ENCODE measurements at regions not wholly inside any gene's neighbourhood (a gene's known extent, or its start where the extent isn't known, plus 50 kb on each side); places are given as distances from the start of the nearest gene placed in this dataset.
A peak's percentile ranks its signal among the peaks of the same experiment; 100 is the strongest.
"Not testable (repeated sequence)": the region's sequence is repeated elsewhere in the genome, so short reads cannot be mapped to it uniquely, and the experiment has no call there.

DNA sequence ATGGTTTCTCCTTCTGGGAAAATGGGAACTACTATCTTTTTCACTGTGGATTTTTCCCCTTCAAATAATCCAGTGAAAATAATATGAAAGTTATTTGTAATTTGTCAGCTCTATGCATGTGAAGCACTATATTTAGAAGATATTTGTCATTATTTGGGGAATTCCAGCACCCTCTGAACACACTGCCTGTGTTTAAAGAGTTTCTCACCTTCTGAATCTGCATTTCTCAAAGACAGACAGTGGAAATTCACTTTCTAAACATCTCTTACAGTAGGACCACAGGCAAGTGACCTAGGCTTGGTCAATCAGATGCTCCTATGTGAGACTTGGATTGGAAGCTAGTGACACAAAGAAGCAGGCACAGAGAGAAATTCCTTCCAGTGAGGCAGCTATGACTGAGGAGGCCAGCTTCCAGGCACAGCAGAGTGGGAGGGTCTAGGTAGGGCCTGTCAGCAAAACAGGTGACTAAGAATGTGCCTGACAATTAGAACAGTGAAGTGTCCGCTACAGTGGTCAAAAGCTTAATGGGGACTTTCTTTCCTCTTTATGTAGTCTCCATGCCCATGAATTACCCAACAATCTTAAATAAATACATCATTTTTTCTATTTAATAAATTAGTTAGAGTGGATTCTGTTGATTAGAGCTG lies 167.2 kb downstream of the HMHB1 start:
- H3K27ac Mint-ChIP-seq: no peak overlapping the region
- H3K4me3 Mint-ChIP-seq: no peak overlapping the region
- no peaks in the 10 kb centered on the region for H3K36me3 Mint-ChIP-seq
- H3K27me3 Mint-ChIP-seq: peaks cover 7 to 21% of the 10 kb centered on the region in 2 donors
- DNase-seq (ENCODE audit: low spot score) (no peak), ATAC-seq (no peak)
- peaks cover 0 to 2% of the 10 kb centered on the region in 2 donors for H3K4me1 Mint-ChIP-seq (ENCODE audit: low read depth in 2 of 2)
- no peaks in the 10 kb centered on the region for H3K9me3 Mint-ChIP-seq

DNA sequence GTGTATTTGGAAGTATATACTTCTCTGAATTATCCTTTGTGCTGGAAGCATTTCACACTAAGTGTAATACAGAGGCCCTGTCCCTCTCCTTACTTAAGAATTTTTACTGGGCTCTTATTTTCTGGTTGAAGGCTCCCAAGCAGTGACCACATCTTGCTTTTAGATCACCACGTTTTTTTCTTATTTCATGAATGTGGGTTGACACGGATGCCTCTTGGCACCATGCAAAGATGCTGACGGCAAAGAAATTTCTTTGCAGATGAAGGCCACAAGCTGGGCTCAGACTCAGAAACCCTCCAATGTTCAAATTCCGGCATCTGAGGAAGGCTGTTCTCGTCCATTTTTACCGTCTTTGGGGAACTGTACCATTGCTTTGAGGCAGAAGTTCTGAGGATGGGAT lies 168.5 kb downstream of the HMHB1 start:
- DNase-seq (ENCODE audit: low spot score) (no peak), ATAC-seq (no peak)
- no peaks in the 10 kb centered on the region for H3K36me3 Mint-ChIP-seq
- peaks cover 20 to 33% of the 10 kb centered on the region in 2 donors for H3K27me3 Mint-ChIP-seq
- H3K4me1 Mint-ChIP-seq (ENCODE audit: low read depth in 2 of 2): peaks cover 0 to 2% of the 10 kb centered on the region in 2 donors
- H3K4me3 Mint-ChIP-seq: no peak overlapping the region
- no peaks in the 10 kb centered on the region for H3K9me3 Mint-ChIP-seq
- H3K27ac Mint-ChIP-seq: no peak overlapping the region

DNA sequence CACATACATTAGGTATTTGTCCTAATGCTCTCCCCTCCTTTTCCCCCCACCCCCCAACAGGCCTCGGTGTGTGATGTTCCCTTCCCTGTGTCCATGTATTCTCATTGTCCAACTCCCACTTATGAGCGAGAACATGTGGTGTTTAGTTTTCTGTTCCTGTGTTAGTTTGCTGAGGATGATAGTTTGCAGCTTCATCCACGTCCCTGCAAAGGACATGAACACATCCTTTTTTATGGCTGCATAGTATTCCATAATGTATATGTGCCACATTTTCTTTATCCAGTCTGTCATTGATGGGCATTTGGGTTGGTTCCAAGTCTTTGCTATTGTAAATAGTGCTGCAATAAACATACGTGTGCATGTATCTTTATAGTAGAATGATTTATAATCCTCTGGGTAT lies 171.0 kb downstream of the HMHB1 start:
- ATAC-seq; H3K4me3 Mint-ChIP-seq; H3K4me1 Mint-ChIP-seq (ENCODE audit: low read depth in 2 of 2); DNase-seq (ENCODE audit: low spot score); H3K36me3 Mint-ChIP-seq; H3K27ac Mint-ChIP-seq; H3K9me3 Mint-ChIP-seq: not testable (repeated sequence)
- H3K27me3 Mint-ChIP-seq: peaks cover 26 to 49% of the 10 kb centered on the region in 2 donors

DNA sequence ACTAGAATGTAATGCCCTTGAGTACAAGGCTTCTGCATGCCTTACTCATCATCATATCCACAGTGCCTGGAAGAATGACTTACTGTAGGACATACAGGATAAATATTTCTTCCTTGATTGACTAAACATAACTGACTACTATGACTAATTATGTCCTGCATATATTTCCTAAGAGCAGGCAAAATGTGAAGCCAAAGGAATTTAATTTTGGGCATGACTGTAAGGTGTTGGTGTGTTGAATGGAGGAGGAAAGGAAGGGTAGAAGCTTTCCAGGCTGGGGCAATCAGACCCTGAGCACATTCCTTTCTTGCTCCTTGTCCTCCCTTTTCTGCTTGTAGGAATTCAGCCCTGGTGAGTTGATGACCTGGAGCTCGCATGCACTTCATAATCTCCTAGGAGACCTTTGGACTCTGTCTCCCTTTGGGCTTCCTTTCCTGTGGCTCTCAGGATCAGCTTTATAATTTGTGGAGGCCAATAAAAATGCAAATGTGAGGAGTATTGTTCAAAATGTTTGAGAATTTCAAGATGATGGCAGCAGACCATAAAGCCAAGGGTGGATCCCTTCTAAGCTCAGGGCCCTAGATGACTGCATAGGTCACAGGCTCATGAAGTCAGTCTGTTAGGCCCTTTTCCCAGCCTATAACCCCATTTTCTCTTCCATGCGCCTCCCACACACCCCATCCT lies 174.0 kb downstream of the HMHB1 start:
- ATAC-seq (no peak), DNase-seq (ENCODE audit: low spot score) (no peak)
- peaks cover 31 to 59% of the 10 kb centered on the region in 2 donors for H3K27me3 Mint-ChIP-seq
- H3K4me1 Mint-ChIP-seq (ENCODE audit: low read depth in 2 of 2): peaks cover 0 to 5% of the 10 kb centered on the region in 2 donors
- H3K9me3 Mint-ChIP-seq: no peaks in the 10 kb centered on the region
- no peak overlapping the region for H3K4me3 Mint-ChIP-seq
- no peaks in the 10 kb centered on the region for H3K36me3 Mint-ChIP-seq
- no peak overlapping the region for H3K27ac Mint-ChIP-seq

DNA sequence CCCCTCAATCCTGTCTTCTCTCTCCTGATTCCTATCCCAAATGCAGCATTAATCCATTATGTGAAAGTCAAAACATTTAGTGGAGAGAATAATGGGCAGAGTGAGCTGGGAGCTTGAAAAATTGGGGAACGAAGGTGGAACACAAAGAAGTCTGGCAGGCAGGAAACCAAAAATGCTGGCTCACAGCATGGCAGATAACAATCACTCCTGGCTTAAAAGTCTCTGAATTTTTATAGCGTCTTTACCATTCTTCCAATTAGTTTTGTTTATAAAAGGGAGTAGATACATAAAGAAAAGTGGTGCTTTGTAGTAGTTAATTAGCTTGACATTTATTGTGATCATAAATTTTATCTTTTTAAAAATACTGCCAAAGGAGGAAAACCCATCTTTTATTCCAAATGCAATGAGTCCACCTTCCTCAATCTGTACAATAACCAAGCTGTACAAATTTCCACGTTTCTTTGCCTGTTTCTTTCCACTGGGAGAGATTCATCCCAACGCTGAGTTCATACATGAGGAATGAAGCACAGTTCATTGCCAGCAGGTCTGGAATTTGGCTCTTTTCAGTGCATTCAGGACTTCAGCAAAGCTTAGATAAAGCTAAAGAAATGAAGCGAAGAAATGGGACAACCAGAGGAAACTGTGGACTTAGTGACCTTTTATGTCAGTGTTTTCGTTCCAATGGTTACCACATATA lies 174.7 kb downstream of the HMHB1 start:
- H3K27me3 Mint-ChIP-seq: peaks cover 28 to 52% of the 10 kb centered on the region in 2 donors
- no peak for ATAC-seq
- H3K27ac Mint-ChIP-seq: no peak overlapping the region
- peaks cover 0 to 5% of the 10 kb centered on the region in 2 donors for H3K4me1 Mint-ChIP-seq (ENCODE audit: low read depth in 2 of 2)
- DNase-seq (ENCODE audit: low spot score): no peak
- no peaks in the 10 kb centered on the region for H3K36me3 Mint-ChIP-seq
- H3K4me3 Mint-ChIP-seq: no peak overlapping the region
- no peaks in the 10 kb centered on the region for H3K9me3 Mint-ChIP-seq

DNA sequence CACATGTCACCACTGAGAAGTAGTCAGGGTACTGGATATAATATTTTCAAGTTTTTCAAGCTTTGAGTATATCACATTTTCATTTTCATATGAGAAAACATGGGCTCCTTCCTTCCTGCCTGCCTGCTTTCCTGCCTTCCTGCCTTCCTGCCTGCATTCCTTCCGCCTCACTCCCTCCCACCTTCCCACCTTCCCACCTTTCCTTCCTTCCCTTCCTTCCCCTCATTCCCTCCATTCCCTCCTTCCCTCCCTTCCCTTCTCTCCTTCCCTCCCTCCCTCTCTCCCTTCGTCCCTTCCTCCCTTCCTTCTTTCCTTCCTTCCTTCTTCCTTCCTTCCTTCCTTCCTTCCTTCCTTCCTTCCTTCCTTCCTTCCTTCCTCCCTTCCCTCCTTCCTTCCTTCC lies 175.3 kb downstream of the HMHB1 start:
- H3K36me3 Mint-ChIP-seq: no peaks in the 10 kb centered on the region
- no peaks in the 10 kb centered on the region for H3K9me3 Mint-ChIP-seq
- H3K27me3 Mint-ChIP-seq: peaks cover 25 to 47% of the 10 kb centered on the region in 2 donors
- H3K4me1 Mint-ChIP-seq (ENCODE audit: low read depth in 2 of 2): peaks cover 0 to 3% of the 10 kb centered on the region in 2 donors
- ATAC-seq (no peak), DNase-seq (ENCODE audit: low spot score) (no peak)
- no peak overlapping the region for H3K4me3 Mint-ChIP-seq
- H3K27ac Mint-ChIP-seq: peak overlapping the region in 1 of 2 donors; percentile 34

DNA sequence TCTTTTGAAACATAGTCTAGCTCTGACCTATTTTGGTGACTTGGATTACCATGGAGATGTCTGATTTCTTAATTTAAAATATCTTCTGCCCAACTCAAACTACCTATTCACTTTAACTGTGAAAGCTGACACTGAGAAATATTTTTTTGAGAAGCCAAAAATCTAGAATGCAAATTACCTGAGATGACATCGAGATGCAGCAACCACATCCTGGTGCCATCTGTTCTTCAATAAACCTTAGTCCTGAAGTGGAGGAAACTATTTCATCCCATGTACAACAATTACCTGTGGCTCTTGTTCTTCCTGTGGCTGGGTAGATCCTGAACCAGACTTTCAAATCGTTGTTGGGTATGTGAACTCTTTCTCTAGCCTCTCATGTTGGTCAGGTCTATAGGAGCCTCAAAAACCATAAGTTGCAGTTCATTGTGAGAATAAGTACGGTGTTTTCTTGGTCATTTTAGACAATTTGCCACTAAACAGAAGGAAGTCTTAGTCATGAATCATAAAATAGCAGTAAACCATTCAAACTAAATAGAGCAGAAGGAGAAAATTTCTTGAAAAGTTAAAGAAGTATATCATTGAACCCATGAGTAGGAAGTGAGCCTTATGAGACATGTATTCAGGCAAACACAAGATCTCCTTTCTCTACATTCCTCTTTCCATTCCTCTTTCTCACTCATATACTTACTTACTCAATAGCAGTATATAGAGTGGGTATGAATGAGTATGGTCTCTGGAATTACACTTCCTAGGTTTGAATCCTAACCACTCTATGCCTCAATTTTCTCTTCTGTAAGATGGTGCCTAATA lies 176.0 kb downstream of the HMHB1 start:
- no peak for DNase-seq (ENCODE audit: low spot score)
- peaks cover 25 to 47% of the 10 kb centered on the region in 2 donors for H3K27me3 Mint-ChIP-seq
- ATAC-seq: no peak
- no peaks in the 10 kb centered on the region for H3K36me3 Mint-ChIP-seq
- peaks cover 0 to 3% of the 10 kb centered on the region in 2 donors for H3K4me1 Mint-ChIP-seq (ENCODE audit: low read depth in 2 of 2)
- H3K9me3 Mint-ChIP-seq: no peaks in the 10 kb centered on the region
- H3K27ac Mint-ChIP-seq: peak overlapping the region in 1 of 2 donors; percentile 34
- H3K4me3 Mint-ChIP-seq: no peak overlapping the region

DNA sequence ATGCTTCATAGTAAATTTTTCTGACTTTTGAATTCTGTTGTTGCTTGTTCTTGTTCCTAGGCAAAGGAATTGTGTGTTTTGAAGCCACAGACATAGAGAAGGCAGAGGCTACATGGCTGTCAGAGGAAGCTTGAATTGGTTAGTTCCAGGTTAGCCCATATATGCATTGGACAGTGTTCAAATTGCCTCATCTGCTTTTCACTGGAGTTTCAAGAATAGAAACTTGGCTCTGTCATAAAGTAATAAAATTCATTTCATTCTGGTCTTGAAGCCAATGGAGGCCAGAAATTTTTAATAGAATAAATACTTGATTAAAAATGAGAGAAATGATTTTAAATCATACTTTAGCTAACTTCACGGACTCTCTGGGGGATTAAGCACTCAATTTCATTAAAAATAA lies 178.0 kb downstream of the YIPF5 start:
- no peaks in the 10 kb centered on the region for H3K36me3 Mint-ChIP-seq
- H3K27me3 Mint-ChIP-seq: peaks cover 20 to 30% of the 10 kb centered on the region in 2 donors
- no peak overlapping the region for H3K4me3 Mint-ChIP-seq
- H3K9me3 Mint-ChIP-seq: no peaks in the 10 kb centered on the region
- no peak overlapping the region for H3K27ac Mint-ChIP-seq
- ATAC-seq (no peak), DNase-seq (ENCODE audit: low spot score) (no peak)
- H3K4me1 Mint-ChIP-seq (ENCODE audit: low read depth in 2 of 2): peaks cover 0 to 2% of the 10 kb centered on the region in 2 donors

DNA sequence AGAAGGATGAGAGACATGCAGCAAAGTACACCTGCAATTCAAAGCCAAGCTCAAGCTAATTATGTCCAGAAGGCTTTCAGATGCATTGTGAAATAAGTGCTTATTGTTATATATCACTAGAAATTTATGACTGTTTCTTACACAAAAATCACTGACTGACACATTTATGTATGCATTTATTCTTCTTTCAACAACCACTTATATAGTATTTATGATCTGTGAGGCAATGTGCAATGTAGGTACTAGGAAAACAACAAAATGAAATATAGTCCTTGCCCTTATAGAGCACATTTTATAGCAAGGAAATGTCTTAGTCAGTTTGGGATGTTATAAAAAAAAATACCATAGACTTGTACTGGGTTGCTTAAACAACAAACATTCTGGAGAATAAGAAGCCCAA lies 167.6 kb downstream of the YIPF5 start:
- DNase-seq (ENCODE audit: low spot score): no peak
- Mint-ChIP-seq H3K27me3 (peaks cover 5 to 14% of the 10 kb centered on the region in 2 donors), H3K4me3 (no peak overlapping the region), H3K36me3 (no peaks in the 10 kb centered on the region), H3K4me1 (ENCODE audit: low read depth in 2 of 2) (no peaks in the 10 kb centered on the region), H3K27ac (no peak overlapping the region), H3K9me3 (no peaks in the 10 kb centered on the region)
- ATAC-seq: no peak

DNA sequence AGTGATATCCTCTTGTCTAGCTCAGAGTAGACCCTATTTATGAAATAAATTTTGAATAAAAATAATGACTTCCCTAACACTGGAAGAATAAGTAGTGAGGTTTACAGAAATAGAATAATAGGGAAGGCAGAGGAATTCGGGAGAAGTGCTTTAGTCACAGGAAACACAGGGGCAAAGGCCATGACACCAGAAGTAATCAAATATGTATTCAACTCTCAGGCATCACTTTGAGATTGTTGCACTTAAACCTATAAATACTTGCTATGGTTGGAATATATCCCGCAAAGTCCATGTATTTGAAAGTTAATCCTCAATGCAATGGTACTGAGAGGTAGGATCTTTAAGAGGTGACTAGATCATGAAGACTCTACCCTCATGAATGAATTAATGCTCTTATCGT lies 166.8 kb downstream of the YIPF5 start:
- H3K36me3 Mint-ChIP-seq: no peaks in the 10 kb centered on the region
- no peak overlapping the region for H3K27ac Mint-ChIP-seq

DNA sequence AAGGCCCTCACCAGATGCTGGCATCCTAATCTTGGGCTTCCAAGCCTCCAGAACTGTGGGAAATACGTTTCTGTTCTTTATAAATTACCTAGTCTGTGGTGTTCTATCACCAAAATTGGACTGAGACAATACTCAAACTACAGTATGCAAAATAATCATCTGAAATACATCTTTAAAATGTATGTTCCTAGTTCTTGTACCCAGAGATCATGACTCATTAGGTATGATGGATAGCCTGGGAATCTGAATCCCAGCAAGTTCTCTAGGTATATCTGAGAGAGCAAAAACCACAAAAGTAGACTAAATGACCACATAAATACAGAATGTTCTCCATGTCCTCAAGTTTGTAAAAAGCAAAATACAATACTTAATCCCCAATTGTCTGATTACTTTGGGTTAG lies 166.3 kb downstream of the YIPF5 start:
- H3K9me3 Mint-ChIP-seq: no peaks in the 10 kb centered on the region
- no peak overlapping the region for H3K4me3 Mint-ChIP-seq
- no peaks in the 10 kb centered on the region for H3K4me1 Mint-ChIP-seq (ENCODE audit: low read depth in 2 of 2)
- H3K27me3 Mint-ChIP-seq: peaks cover 9 to 16% of the 10 kb centered on the region in 2 donors
- no peak for DNase-seq (ENCODE audit: low spot score)
- ATAC-seq: no peak
- no peaks in the 10 kb centered on the region for H3K36me3 Mint-ChIP-seq
- H3K27ac Mint-ChIP-seq: no peak overlapping the region

More for the DNA sequence above, 166.8 kb downstream of the YIPF5 start:
- Mint-ChIP-seq H3K27me3 (peaks cover 9 to 16% of the 10 kb centered on the region in 2 donors), H3K4me1 (ENCODE audit: low read depth in 2 of 2) (no peaks in the 10 kb centered on the region), H3K9me3 (no peaks in the 10 kb centered on the region), H3K4me3 (no peak overlapping the region)
- ATAC-seq (no peak), DNase-seq (ENCODE audit: low spot score) (no peak)

DNA sequence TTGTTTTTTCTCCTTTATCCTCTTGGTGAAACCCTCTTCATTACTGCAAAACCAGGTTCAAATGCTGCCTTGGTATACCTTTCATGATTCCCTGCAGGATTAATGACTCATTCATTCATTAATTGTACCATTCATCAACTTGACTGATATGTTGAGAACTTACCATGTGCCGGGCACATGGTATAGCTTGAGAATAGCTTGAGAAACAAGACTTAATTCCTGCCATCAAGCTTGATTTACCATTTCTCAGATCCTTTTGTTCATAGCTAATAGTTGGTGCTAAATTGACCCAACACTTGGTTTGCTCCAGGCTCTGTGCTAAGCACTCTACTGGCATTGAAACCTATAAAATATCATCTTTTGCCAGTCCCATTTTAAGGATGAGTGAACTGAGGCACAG lies 165.7 kb downstream of the YIPF5 start:
- no peak overlapping the region for H3K27ac Mint-ChIP-seq
- H3K9me3 Mint-ChIP-seq: no peaks in the 10 kb centered on the region
- no peak for ATAC-seq
- H3K27me3 Mint-ChIP-seq: peaks cover 9 to 16% of the 10 kb centered on the region in 2 donors
- no peaks in the 10 kb centered on the region for H3K4me1 Mint-ChIP-seq (ENCODE audit: low read depth in 2 of 2)
- DNase-seq (ENCODE audit: low spot score): no peak
- no peak overlapping the region for H3K4me3 Mint-ChIP-seq
- H3K36me3 Mint-ChIP-seq: no peaks in the 10 kb centered on the region

DNA sequence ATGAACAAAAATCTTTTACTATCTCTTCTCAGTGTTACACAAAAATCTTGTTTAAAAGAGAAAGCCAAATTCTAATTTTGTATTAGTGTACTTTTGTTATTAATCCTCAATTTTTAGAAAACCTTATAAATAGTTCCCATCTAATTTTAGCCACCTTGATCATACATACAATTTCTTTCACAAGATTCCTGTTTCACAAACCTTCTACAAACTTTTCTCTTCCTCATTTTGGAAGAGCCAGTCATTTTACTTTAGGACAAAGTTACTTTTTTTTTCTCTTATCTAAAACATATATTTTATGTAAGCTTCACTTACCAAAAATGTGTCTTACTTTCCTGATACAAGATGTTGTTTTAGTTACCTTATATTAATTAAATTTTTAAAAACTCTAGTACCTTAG lies 161.3 kb downstream of the YIPF5 start:
- ATAC-seq: no peak
- no peak overlapping the region for H3K27ac Mint-ChIP-seq

More for the DNA sequence above, 161.3 kb downstream of the YIPF5 start:
- DNase-seq (ENCODE audit: low spot score): no peak
- Mint-ChIP-seq H3K27me3 (peaks cover 13 to 15% of the 10 kb centered on the region in 2 donors), H3K36me3 (peaks cover 6% of the 10 kb centered on the region), H3K4me1 (ENCODE audit: low read depth in 2 of 2) (no peaks in the 10 kb centered on the region), H3K4me3 (no peak overlapping the region), H3K9me3 (peaks cover 6% of the 10 kb centered on the region)

All from natural killer cell treated with Interleukin-12 subunit alpha and Interleukin-12 subunit beta and Interleukin-15 and Interleukin-18, amount 100 ng/mL, for 72 hours (primary cell).